OCI-LY7 (cell line): ENCODE measurements at regions not wholly inside any gene's neighbourhood (a gene's known extent, or its start where the extent isn't known, plus 50 kb on each side); places are given as distances from the start of the nearest gene placed in this dataset.

Experiments used
- EZH2phosphoT487 ChIP-seq: fragments of 200-600 bp; sonication (generic); IDR thresholded peaks from 2 replicates; pipeline ENCODE4 v1.6.1; 2018; ENCODE audit warnings: low read depth, borderline replicate concordance, mild to moderate bottlenecking, mixed run types, antibody characterized with exemption, low read length, moderate library complexity, mixed read lengths
- TF ChIP-seq, protein P1 (sequence below): fragments of 200-600 bp; sonication (generic); conservative IDR thresholded peaks from 2 replicates; pipeline ENCODE4 v1.5.1; 2014; ENCODE audit warnings: mild to moderate bottlenecking, antibody characterized with exemption, low read length, moderate library complexity, mixed read lengths

DNA sequence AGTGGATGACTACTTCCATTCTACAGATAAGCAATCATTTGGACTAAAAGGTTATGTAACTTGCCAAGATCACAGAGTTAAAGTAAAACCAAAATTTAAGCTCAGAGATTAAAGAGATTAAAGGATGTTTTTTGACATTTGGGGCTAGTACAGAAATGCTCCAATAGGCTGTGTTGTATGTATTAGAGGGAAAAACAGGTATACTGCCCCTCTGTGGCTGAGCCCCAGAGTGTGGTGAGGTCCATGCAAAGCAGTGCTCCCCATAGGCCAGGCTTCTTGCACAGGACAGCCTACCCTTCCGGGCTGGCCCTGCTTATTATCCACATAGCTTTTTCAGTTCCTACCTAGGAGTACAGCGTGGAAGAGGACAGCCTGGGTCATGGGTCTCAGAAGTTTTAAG is 322.8 kb downstream of the POM121L12 start:
- TF ChIP-seq, protein P1, sequence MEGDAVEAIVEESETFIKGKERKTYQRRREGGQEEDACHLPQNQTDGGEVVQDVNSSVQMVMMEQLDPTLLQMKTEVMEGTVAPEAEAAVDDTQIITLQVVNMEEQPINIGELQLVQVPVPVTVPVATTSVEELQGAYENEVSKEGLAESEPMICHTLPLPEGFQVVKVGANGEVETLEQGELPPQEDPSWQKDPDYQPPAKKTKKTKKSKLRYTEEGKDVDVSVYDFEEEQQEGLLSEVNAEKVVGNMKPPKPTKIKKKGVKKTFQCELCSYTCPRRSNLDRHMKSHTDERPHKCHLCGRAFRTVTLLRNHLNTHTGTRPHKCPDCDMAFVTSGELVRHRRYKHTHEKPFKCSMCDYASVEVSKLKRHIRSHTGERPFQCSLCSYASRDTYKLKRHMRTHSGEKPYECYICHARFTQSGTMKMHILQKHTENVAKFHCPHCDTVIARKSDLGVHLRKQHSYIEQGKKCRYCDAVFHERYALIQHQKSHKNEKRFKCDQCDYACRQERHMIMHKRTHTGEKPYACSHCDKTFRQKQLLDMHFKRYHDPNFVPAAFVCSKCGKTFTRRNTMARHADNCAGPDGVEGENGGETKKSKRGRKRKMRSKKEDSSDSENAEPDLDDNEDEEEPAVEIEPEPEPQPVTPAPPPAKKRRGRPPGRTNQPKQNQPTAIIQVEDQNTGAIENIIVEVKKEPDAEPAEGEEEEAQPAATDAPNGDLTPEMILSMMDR: no peak
- TF ChIP-seq EZH2phosphoT487: no peak
